Epithelial cell of esophagus (primary cell): ENCODE measurements at regions not wholly inside any gene's neighbourhood (a gene's known extent, or its start where the extent isn't known, plus 50 kb on each side); places are given as distances from the start of the nearest gene placed in this dataset.
"Not testable (repeated sequence)": the region's sequence is repeated elsewhere in the genome, so short reads cannot be mapped to it uniquely, and the experiment has no call there.

Experiments used
- DNase-seq: peaks from one replicate; pipeline ENCODE4 v3.0.0; 2010; ENCODE audit warnings: low read depth
- H3K4me3 ChIP-seq: 2 replicates; pipeline ENCODE4 v1.5.1; 2011; ENCODE audit warnings: mild to moderate bottlenecking, low read length, control low read depth
- TF ChIP-seq, protein P1 (sequence below): IDR thresholded peaks from 2 replicates; pipeline ENCODE4 v1.5.1; 2011; ENCODE audit warnings: low read depth, mild to moderate bottlenecking, low read length, control low read depth, inconsistent platforms; ENCODE audit not compliant: insufficient read depth; ENCODE audit errors: missing control alignments

DNA sequence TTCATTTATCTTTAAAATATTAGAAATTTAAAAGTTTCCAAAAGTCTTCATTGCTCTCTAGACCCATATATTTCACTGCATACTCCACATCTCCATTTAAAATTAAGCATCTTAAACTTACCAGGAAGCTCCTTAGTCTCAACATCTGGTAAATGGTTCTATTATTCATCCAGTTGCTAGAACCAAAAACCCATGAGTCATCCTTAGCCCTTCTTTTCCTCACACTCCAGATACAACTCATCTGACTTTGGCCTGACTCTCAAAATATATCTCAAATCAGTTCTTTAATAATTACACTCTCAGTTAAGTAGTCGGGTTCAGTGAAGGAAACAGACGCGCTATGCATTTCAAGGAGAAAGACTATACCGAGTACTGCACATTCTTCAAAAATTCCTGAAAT is 110.2 kb upstream of the COX7C start:
- no peak overlapping the region for H3K4me3 ChIP-seq
- peak; percentile 1 for DNase-seq
- TF ChIP-seq, protein P1, sequence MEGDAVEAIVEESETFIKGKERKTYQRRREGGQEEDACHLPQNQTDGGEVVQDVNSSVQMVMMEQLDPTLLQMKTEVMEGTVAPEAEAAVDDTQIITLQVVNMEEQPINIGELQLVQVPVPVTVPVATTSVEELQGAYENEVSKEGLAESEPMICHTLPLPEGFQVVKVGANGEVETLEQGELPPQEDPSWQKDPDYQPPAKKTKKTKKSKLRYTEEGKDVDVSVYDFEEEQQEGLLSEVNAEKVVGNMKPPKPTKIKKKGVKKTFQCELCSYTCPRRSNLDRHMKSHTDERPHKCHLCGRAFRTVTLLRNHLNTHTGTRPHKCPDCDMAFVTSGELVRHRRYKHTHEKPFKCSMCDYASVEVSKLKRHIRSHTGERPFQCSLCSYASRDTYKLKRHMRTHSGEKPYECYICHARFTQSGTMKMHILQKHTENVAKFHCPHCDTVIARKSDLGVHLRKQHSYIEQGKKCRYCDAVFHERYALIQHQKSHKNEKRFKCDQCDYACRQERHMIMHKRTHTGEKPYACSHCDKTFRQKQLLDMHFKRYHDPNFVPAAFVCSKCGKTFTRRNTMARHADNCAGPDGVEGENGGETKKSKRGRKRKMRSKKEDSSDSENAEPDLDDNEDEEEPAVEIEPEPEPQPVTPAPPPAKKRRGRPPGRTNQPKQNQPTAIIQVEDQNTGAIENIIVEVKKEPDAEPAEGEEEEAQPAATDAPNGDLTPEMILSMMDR, result no peak

DNA sequence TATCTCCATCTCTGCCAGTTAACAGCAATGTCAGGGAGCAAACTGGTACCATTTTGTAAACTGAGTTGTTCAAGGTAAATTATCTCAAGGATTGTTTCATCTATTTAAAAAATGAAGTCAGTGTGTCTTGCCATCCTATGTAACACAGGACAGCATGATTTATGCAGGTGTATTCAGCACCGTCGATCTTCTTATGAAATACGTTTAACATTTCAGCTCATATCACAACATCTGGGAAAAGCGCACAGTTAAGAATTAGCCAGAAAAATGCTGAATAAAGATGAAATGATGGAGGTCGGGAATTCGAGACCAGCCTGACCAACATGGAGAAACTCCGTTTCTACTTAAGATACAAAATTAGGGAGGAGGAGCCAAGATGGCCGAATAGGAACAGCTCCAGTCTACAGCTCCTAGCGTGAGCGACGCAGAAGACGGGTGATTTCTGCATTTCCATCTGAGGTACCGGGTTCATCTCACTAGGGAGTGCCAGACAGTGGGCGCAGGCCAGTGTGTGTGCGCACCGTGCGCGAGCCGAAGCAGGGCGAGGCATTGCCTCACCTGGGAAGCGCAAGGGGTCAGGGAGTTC is 107.3 kb upstream of the COX7C start:
- DNase-seq, H3K4me3 ChIP-seq: not testable (repeated sequence)

DNA sequence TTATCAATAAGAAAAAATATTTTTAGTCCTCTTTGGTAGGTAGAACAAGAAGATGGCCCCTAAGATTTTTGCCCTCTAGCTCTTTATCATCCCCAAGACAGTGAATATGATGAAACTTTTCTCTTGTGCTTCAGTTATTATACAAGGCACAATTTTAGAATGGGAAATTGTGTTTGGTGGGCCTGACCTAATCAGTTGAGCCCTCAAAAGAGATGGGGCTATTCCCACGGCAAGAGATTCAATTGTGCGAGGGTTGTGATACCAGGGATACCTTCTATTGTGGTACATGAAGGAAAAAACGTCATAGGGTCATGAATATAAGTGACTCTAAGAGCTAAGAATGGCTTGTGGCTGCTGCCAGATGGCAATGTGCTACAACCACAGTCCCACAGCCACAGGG is 94.0 kb upstream of the COX7C start:
- TF ChIP-seq, protein P1, result no peak
- H3K4me3 ChIP-seq, result no peak overlapping the region
- DNase-seq, result no peak

DNA sequence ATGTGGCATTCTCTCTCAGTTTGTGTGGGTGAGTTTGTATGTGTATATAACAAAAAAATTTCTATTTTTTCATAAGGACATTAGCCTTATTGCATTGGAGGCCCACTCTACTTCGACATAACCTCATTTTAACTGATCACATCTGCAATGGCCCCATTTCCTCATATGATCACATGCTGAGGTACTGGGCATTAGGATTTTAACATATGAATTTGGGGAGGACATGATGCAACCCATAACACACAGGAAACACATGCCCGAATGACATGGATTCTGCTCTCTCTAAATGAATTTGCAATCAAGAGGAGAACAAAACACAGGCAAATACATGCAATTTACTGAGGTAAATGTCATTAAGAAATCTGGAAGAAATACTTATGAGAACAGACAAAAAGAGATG is 92.1 kb upstream of the COX7C start:
- TF ChIP-seq, protein P1, result no peak
- no peak for DNase-seq
- no peak overlapping the region for H3K4me3 ChIP-seq

DNA sequence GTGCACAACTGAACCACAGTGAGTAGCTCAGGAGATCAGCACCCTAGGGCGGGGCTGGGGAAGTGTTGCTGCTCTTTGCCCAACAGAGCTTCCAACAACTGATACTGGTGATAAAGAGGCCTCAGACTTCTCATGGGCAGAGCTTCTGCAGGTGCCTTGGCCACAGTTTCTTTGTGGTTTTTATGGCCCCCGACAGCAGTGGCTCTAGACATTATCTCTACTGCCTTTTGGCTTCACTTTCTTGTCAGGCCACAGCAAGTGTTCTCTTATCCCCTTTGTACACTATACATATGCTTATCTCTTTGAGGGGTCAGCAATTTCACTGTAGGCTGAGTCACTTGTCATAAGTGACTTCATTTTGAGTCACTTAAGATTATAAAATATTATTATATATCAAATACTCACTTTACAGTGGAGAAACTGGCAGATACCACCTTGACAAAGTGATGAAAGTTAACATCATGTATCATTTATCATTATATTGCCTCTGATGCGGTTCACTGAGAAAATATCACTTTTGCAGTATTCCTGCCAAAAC is 90.9 kb upstream of the COX7C start:
- DNase-seq, result no peak
- no peak overlapping the region for H3K4me3 ChIP-seq
- TF ChIP-seq, protein P1, result no peak

DNA sequence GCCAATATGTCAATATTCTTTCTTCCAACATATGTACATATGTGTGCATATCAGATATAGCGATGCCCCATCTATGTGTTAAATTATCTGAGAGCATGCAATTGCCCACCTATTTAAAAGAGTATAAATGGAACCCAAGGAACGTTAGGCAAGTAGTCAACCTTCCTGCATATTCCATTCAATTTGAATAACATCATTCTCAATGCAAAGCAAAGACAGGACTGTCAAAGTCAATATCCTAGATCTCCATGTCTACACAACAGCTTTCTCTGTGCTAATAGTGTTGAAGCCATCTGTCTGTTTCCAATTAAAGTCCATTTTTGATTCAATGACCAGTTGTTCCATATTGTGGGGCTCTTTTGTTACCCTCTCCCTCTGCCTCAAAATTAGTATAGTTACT is 85.3 kb upstream of the COX7C start:
- no peak for DNase-seq
- H3K4me3 ChIP-seq, result no peak overlapping the region
- TF ChIP-seq, protein P1, result no peak

DNA sequence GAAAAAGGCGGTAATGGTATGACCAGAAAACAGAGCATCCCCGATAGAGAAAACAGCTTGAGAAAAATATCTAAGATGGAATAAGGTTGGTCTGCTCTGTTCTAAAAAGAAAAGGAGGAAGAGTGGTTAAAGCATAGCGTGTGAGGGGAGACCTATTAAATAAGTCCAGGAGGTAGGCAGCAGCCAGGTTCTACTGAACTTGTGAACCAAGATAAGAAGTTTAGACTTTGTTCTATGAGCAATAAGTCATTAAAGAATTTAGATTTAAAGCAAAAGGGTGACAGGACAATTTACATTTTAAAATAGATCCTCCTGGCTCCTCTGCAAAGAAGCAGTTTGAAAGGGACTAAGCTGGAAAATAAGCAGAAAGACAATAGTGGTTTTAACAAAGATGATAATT is 81.3 kb upstream of the COX7C start:
- TF ChIP-seq, protein P1, result no peak
- no peak for DNase-seq
- H3K4me3 ChIP-seq, result no peak overlapping the region
